ENCODE measurements at regions not wholly inside any gene's neighbourhood (a gene's known extent, or its start where the extent isn't known, plus 50 kb on each side); places are given as distances from the start of the nearest gene placed in this dataset.

DNA sequence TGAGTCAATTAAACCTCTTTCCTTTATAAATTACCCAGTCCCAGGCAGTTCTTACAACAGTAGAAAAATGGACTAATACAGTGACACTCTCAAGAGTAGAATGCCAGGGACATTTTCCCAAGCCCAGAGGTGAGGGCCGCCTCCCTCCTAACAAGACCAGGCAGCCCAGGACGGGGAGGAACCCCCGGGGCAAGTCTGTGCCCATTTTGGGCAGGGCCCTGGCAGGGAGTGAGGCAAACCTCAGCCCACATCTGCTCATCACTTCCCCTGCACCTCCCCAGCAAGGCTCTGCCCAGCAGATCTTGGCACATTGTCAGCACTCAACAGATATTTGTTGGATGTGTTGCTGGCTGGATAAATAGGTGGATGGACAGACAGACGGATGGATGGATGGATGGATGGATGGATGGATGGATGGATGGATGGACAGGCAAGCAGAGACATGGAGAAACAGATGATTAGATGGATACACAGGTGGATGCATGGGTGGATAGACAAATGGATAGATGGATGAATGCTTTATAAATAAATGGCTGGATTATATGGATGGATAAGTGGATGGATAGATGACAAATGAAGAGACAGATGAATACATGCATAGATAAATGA lies 271.3 kb downstream of the PARN start:
- no peaks in the 10 kb centered on the region for H3K9me3 ChIP-seq (ENCODE audit: low read length)
- H3K27ac ChIP-seq (ENCODE audit: low read depth, low read length), result no peak overlapping the region
- H3K27me3 ChIP-seq (ENCODE audit: control insufficient read depth in 1 of 2, insufficient read depth in 2 of 2, low read length in 2 of 2), result no peaks in the 10 kb centered on the region
- H3K4me1 ChIP-seq (ENCODE audit: insufficient read depth, low read length), result peaks cover 4% of the 10 kb centered on the region
- no peak overlapping the region for H3K9ac ChIP-seq (ENCODE audit: low read length)
- H3K36me3 ChIP-seq (ENCODE audit: insufficient read depth, low read length), result no peaks in the 10 kb centered on the region
- H3K4me3 ChIP-seq (ENCODE audit: low read depth in 1 of 2, low read length in 2 of 2), result no peak overlapping the region

DNA sequence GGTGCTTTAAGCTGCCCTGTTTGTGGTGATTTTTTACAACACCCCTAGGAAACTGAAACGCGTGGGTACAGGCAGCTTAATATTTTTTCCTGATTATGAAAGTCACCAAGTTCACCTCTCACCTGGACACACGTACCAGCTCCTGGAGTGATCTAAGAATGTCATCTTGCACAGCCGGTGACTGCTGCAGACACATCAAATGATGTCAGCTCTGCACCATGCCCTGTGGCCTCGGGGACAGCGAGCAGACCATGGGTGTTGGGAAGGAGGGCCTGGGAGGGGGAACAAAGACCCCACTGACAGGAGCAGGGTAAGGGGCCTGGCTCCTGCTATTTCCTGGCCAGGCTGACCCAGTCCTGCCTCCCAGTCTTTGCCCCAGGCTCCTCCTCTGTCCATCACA lies 272.7 kb downstream of the PARN start:
- Histone ChIP-seq H3K36me3 (ENCODE audit: insufficient read depth, low read length) (no peaks in the 10 kb centered on the region), H3K4me1 (ENCODE audit: insufficient read depth, low read length) (no peaks in the 10 kb centered on the region), H3K9ac (ENCODE audit: low read length) (no peak overlapping the region), H3K9me3 (ENCODE audit: low read length) (no peaks in the 10 kb centered on the region), H3K27me3 (ENCODE audit: control insufficient read depth in 1 of 2, insufficient read depth in 2 of 2, low read length in 2 of 2) (no peaks in the 10 kb centered on the region), H3K27ac (ENCODE audit: low read depth, low read length) (no peak overlapping the region), H3K4me3 (ENCODE audit: low read depth in 1 of 2, low read length in 2 of 2) (no peak overlapping the region)

DNA sequence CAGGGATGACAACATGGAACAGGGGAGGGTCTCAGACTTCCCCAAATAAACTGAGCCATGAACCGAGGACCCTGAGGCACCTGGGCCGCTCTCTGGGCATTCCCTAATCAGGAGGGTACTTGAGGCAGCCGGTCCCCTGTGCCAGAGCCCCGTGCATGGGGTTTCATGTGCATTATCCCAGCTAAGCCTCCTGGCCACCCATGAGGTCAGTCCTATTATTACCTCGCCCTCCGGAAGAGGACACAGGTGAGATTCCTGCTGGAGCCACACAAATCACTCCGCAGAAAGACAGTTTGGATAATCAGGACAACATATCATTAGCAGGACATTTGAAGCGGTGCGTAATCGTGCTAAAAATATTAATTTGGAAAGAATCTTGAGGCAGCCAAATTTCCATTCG lies 274.0 kb downstream of the PARN start:
- Histone ChIP-seq H3K9me3 (ENCODE audit: low read length) (no peaks in the 10 kb centered on the region), H3K4me1 (ENCODE audit: insufficient read depth, low read length) (no peaks in the 10 kb centered on the region), H3K36me3 (ENCODE audit: insufficient read depth, low read length) (no peaks in the 10 kb centered on the region), H3K9ac (ENCODE audit: low read length) (no peak overlapping the region), H3K27me3 (ENCODE audit: control insufficient read depth in 1 of 2, insufficient read depth in 2 of 2, low read length in 2 of 2) (no peaks in the 10 kb centered on the region), H3K27ac (ENCODE audit: low read depth, low read length) (no peak overlapping the region), H3K4me3 (ENCODE audit: low read depth in 1 of 2, low read length in 2 of 2) (no peak overlapping the region)

DNA sequence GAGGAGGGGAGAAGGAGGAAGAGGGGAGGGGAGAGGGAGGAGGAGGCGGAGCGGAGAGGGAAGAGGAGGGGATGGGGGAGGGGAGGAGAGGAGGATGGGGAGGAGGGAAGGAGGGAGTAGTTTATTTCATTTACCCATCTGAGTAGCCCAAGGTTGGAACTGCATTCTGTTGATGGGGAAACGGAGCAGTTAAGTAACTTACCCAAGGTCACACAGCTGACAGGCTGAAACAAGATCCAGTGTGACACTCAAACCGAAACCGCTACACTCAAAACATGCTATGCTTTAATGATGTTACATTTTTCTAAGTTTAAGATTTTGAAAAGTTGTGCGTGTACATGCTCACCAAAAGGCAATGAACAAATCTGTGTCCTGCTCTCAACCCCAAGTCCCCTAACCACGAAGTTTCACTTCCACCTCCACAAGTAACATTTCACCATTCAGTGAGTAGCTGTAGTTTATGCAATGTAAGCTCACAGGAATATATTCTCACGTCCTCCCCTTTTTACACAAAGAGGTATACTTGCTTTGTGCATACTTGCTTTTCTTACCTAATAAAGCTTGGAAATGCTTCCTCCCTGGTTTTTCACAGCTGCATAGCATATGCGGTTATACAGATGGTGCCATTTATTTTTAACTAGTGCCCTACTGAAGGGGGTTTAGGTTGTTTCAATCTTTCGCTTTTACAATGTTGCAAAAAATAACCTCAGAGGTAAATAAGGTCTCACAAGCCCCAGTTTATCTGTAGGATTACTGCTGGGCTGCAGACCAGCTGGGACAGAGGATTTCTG lies 275.3 kb downstream of the PARN start:
- no peaks in the 10 kb centered on the region for H3K27me3 ChIP-seq (ENCODE audit: control insufficient read depth in 1 of 2, insufficient read depth in 2 of 2, low read length in 2 of 2)
- H3K9me3 ChIP-seq (ENCODE audit: low read length), result no peaks in the 10 kb centered on the region
- no peak overlapping the region for H3K27ac ChIP-seq (ENCODE audit: low read depth, low read length)
- H3K4me1 ChIP-seq (ENCODE audit: insufficient read depth, low read length), result no peaks in the 10 kb centered on the region
- no peak overlapping the region for H3K9ac ChIP-seq (ENCODE audit: low read length)
- H3K36me3 ChIP-seq (ENCODE audit: insufficient read depth, low read length), result no peaks in the 10 kb centered on the region
- no peak overlapping the region for H3K4me3 ChIP-seq (ENCODE audit: low read depth in 1 of 2, low read length in 2 of 2)

DNA sequence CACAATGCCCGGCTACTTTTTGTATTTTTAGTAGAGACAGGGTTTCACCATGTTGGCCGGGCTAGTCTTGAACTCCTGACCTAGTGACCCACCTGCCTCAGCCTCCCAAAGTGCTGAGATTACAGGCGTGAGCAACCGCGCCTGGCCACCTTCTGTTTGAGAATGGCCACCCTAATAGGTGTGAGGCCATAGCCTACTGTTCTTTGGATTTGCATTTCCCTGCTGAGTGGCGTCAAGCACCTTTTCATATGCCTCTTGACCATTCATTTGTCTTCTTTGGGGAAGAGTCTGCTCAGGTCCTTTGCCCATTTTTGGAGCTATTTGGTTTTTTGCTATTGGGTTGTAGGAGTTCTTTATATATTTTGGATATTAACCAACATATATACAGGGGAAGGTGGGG lies 276.7 kb downstream of the PARN start:
- no peak overlapping the region for H3K9ac ChIP-seq (ENCODE audit: low read length)
- no peaks in the 10 kb centered on the region for H3K36me3 ChIP-seq (ENCODE audit: insufficient read depth, low read length)
- no peaks in the 10 kb centered on the region for H3K4me1 ChIP-seq (ENCODE audit: insufficient read depth, low read length)
- H3K27me3 ChIP-seq (ENCODE audit: control insufficient read depth in 1 of 2, insufficient read depth in 2 of 2, low read length in 2 of 2), result no peaks in the 10 kb centered on the region
- H3K4me3 ChIP-seq (ENCODE audit: low read depth in 1 of 2, low read length in 2 of 2), result no peak overlapping the region
- H3K27ac ChIP-seq (ENCODE audit: low read depth, low read length), result no peak overlapping the region
- no peaks in the 10 kb centered on the region for H3K9me3 ChIP-seq (ENCODE audit: low read length)

DNA sequence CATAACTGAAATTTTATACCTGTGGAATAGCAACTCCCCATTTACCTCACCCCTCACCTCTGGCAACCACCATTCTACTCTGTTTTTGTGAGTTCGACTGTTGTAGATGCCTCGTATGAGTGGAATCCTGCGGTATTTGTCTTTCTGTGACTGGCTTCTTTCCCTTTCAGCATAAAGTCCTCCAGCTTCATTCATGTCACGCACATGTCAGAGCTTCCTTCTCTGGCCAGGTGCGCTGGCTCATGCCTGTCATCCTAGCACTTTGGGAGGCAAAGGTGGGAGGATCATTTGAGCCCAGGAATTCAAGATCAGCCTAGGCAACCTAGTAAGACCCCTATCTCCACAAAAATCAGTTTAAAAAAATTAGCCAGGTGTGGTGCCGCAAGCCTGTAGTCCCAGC lies 278.4 kb downstream of the PARN start:
- H3K4me3 ChIP-seq (ENCODE audit: low read depth in 1 of 2, low read length in 2 of 2), result no peak overlapping the region
- H3K27me3 ChIP-seq (ENCODE audit: control insufficient read depth in 1 of 2, insufficient read depth in 2 of 2, low read length in 2 of 2), result no peaks in the 10 kb centered on the region
- no peaks in the 10 kb centered on the region for H3K4me1 ChIP-seq (ENCODE audit: insufficient read depth, low read length)
- no peaks in the 10 kb centered on the region for H3K9me3 ChIP-seq (ENCODE audit: low read length)
- H3K36me3 ChIP-seq (ENCODE audit: insufficient read depth, low read length), result no peaks in the 10 kb centered on the region
- no peak overlapping the region for H3K9ac ChIP-seq (ENCODE audit: low read length)
- no peak overlapping the region for H3K27ac ChIP-seq (ENCODE audit: low read depth, low read length)

DNA sequence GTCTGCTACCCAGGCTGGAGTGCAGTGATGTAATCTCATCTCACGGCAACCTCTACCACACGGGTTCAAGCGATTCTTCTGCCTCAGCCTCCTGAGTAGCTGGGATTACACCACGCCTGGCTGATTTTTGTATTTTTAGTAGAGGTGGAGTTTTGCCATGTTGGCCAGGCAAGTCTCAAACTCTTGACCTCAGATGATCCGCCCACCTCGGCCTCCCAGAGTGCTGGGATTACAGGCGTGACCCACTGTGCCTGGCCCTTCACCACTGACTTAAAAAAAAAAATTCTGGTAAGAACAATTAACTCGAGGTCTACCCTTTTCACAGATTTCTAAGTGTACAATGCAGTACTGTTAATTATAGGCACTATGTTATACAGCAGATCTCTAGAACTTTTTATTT lies 279.4 kb downstream of the PARN start:
- Histone ChIP-seq H3K4me3 (ENCODE audit: low read depth in 1 of 2, low read length in 2 of 2) (no peak overlapping the region), H3K4me1 (ENCODE audit: insufficient read depth, low read length) (no peaks in the 10 kb centered on the region), H3K36me3 (ENCODE audit: insufficient read depth, low read length) (no peaks in the 10 kb centered on the region), H3K27me3 (ENCODE audit: control insufficient read depth in 1 of 2, insufficient read depth in 2 of 2, low read length in 2 of 2) (no peaks in the 10 kb centered on the region), H3K9ac (ENCODE audit: low read length) (no peak overlapping the region), H3K9me3 (ENCODE audit: low read length) (no peaks in the 10 kb centered on the region), H3K27ac (ENCODE audit: low read depth, low read length) (no peak overlapping the region)

DNA sequence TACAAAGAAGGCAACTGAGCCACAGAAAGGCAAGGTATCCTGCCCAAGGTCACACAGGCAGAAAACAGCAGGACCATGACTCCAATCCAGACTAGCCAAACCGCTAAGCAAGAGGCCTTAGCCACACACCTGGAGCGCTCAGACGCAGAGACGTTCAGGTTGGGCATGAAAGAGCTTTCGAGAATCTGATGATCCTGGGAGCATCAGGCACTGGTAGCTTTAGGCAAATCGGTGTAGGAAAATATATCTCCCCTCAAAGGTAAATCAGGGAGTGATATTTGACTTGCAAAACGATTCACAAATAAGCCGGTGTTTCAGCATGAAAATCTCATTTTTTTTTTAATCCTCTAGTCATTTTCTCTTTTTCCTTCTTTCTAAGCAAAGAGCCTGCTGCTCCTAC lies 279.0 kb downstream of the MRTFB start:
- Histone ChIP-seq H3K9ac (ENCODE audit: low read length) (no peak overlapping the region), H3K9me3 (ENCODE audit: low read length) (no peaks in the 10 kb centered on the region), H3K4me3 (ENCODE audit: low read depth in 1 of 2, low read length in 2 of 2) (no peak overlapping the region), H3K36me3 (ENCODE audit: insufficient read depth, low read length) (no peaks in the 10 kb centered on the region), H3K4me1 (ENCODE audit: insufficient read depth, low read length) (no peaks in the 10 kb centered on the region), H3K27ac (ENCODE audit: low read depth, low read length) (no peak overlapping the region), H3K27me3 (ENCODE audit: control insufficient read depth in 1 of 2, insufficient read depth in 2 of 2, low read length in 2 of 2) (no peaks in the 10 kb centered on the region)

DNA sequence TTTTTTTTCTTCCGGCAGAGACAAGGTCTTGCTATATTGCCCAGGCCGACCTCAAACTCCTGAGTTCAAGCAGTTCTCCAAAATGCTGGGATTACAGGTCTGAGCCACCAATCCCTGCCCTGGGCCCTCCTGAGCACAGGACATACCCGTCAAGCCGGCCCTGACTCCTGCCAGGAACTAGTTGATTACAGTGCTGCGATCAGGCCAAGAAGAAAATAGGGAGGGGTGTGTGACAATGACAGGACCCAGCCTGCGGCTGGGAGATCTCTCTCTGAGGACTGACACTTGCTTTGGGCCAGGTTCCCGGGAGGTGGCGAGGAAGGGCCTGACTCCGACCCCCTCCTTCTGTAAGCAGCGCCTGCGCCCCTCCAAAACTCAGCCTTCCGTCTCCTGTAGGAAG lies 276.6 kb downstream of the MRTFB start:
- no peaks in the 10 kb centered on the region for H3K9me3 ChIP-seq (ENCODE audit: low read length)
- H3K4me3 ChIP-seq (ENCODE audit: low read depth in 1 of 2, low read length in 2 of 2), result no peak overlapping the region
- H3K27me3 ChIP-seq (ENCODE audit: control insufficient read depth in 1 of 2, insufficient read depth in 2 of 2, low read length in 2 of 2), result no peaks in the 10 kb centered on the region
- no peak overlapping the region for H3K27ac ChIP-seq (ENCODE audit: low read depth, low read length)
- no peaks in the 10 kb centered on the region for H3K4me1 ChIP-seq (ENCODE audit: insufficient read depth, low read length)
- H3K9ac ChIP-seq (ENCODE audit: low read length), result no peak overlapping the region
- no peaks in the 10 kb centered on the region for H3K36me3 ChIP-seq (ENCODE audit: insufficient read depth, low read length)

DNA sequence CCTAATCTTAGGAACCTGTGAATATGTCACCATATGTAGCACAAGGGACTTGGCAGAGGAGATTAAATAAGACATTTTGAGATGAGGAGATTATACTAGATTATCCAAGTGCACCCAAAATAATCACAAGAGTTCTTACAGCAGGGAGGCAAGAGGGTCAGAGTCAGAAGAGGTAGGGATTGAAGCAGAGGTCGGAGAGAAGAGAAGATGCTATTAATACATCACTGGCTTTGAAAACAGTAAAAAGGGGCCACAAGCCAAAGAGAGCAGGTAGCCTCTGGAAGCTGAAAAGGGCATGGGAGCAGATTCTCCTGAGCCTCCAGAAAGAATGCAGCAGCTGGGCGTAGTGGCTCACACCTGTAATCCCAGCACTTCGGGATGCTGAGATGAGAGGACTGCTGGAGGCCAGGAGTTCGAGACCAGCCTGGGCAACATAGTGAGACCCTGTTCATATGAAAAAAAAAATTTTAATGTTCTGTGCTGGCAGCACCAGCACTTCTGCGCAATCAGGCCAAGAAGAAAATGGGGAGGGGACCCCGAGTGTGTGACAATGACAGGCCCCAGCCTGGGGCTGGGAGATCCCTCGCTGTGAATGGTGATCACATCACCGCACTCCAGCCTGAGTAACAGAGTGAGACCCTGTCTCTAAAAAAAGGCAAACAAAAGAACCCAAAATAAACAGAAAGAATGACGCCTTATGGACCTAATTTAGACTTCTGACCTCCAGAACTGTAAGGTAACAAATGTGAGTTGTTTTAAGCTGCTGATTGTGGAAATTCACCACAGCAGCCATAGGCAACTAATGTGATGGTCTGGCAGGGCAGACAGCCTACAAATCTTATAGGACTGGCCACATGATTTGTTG lies 275.4 kb downstream of the MRTFB start:
- Histone ChIP-seq H3K36me3 (ENCODE audit: insufficient read depth, low read length) (no peaks in the 10 kb centered on the region), H3K4me1 (ENCODE audit: insufficient read depth, low read length) (no peaks in the 10 kb centered on the region), H3K4me3 (ENCODE audit: low read depth in 1 of 2, low read length in 2 of 2) (no peak overlapping the region), H3K9me3 (ENCODE audit: low read length) (no peaks in the 10 kb centered on the region), H3K27me3 (ENCODE audit: control insufficient read depth in 1 of 2, insufficient read depth in 2 of 2, low read length in 2 of 2) (no peaks in the 10 kb centered on the region), H3K9ac (ENCODE audit: low read length) (no peak overlapping the region), H3K27ac (ENCODE audit: low read depth, low read length) (no peak overlapping the region)

DNA sequence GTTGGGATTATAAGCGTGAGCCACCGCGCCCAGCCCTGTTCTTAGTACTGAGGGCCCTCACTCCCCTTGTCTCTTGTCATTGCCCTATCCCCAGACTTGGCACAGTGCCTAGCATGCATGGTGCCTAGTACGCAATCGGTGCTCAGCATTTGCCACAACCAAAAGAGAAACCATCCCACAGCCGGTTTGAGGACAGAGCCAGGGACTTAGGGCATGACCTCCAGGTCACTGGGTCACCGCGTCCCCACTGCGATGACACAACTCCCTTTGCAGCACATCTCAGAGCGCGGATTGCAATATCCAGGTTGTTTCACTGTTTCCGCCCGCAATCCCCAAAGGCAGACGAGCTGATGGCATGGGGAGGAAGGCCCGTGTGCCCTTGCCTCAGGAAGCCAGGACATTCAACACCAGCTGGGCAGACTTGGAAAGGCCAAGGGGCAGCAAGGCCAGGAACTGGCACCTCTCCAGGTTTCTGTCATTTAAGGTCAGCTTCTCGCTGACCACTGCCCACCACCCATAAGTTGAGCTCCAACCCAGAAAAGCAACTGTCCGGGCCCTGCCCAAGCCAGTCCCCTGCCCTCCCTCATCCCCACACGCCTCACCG lies 274.5 kb downstream of the MRTFB start:
- Histone ChIP-seq H3K9ac (ENCODE audit: low read length) (no peak overlapping the region), H3K36me3 (ENCODE audit: insufficient read depth, low read length) (no peaks in the 10 kb centered on the region)

More for the DNA sequence above, 274.5 kb downstream of the MRTFB start:
- H3K27ac ChIP-seq (ENCODE audit: low read depth, low read length), result no peak overlapping the region
- no peaks in the 10 kb centered on the region for H3K9me3 ChIP-seq (ENCODE audit: low read length)
- H3K27me3 ChIP-seq (ENCODE audit: control insufficient read depth in 1 of 2, insufficient read depth in 2 of 2, low read length in 2 of 2), result no peaks in the 10 kb centered on the region
- H3K4me3 ChIP-seq (ENCODE audit: low read depth in 1 of 2, low read length in 2 of 2), result no peak overlapping the region
- H3K4me1 ChIP-seq (ENCODE audit: insufficient read depth, low read length), result no peaks in the 10 kb centered on the region
